AG10803 (cell line): ENCODE measurements at regions not wholly inside any gene's neighbourhood (a gene's known extent, or its start where the extent isn't known, plus 50 kb on each side); places are given as distances from the start of the nearest gene placed in this dataset.

Source experiments
- DNase-seq: peaks from one replicate; pipeline ENCODE4 v3.0.0; 2010; ENCODE audit warnings: low read depth
- H3K4me3 ChIP-seq: 2 replicates; pipeline ENCODE4 v1.5.1; 2011; ENCODE audit warnings: mild to moderate bottlenecking, low read length, control low read depth
- CTCF ChIP-seq: conservative IDR thresholded peaks from 2 replicates; pipeline ENCODE4 v1.5.1; 2011; ENCODE audit warnings: mild to moderate bottlenecking, low read length, control low read depth, inconsistent platforms

GRCh38 chr12:76698966-76699365 is 64.9 kb upstream of the ZDHHC17 start:
- no peak for DNase-seq
- no peak for TF ChIP-seq CTCF
- H3K4me3 ChIP-seq = no peak overlapping the region

- no peak for TF ChIP-seq CTCF
- no peak for DNase-seq
Observed at GRCh38 chr12:76701690-76702089, 62.2 kb upstream of the ZDHHC17 start.

GRCh38 chr12:76702946-76703345 is 61.0 kb upstream of the ZDHHC17 start:
- no peak overlapping the region for H3K4me3 ChIP-seq
- no peak for TF ChIP-seq CTCF
- no peak for DNase-seq

More at GRCh38 chr12:76701690-76702089, 62.2 kb upstream of the ZDHHC17 start:
- H3K4me3 ChIP-seq = no peak overlapping the region

GRCh38 chr12:76704693-76705092 is 59.2 kb upstream of the ZDHHC17 start:
- no peak overlapping the region for H3K4me3 ChIP-seq
- no peak for TF ChIP-seq CTCF
- DNase-seq = no peak

- no peak for TF ChIP-seq CTCF
- DNase-seq = peak; percentile 62
- H3K4me3 ChIP-seq = no peak overlapping the region
Observed at GRCh38 chr12:76706101-76706500, 57.8 kb upstream of the ZDHHC17 start.

GRCh38 chr12:76706761-76707160 is 57.2 kb upstream of the ZDHHC17 start:
- no peak overlapping the region for H3K4me3 ChIP-seq
- DNase-seq = no peak
- no peak for TF ChIP-seq CTCF

- no peak for DNase-seq
- no peak overlapping the region for H3K4me3 ChIP-seq
- no peak for TF ChIP-seq CTCF
Observed at GRCh38 chr12:76707772-76708171, 56.1 kb upstream of the ZDHHC17 start.
